Tibial nerve (tissue), 4 donors: ENCODE measurements at regions not wholly inside any gene's neighbourhood (a gene's known extent, or its start where the extent isn't known, plus 50 kb on each side); places are given as distances from the start of the nearest gene placed in this dataset.

Experiments
- DNase-seq, 2 donors: peaks; one replicate each; pipeline ENCODE4 v3.0.0-alpha.2; 2019; ENCODE audit warnings: low spot score in 2 of 2
- H3K27ac ChIP-seq, 4 donors: fragments of 200-600 bp; sonication (generic) in 3 of 4; one replicate each; pipeline ENCODE4 v1.5.1; 2017 to 2019; ENCODE audit warnings: mild to moderate bottlenecking in 1 of 4
- H3K27me3 ChIP-seq, 2 donors: fragments of 200-600 bp; sonication (generic) in 1 of 2; one replicate each; pipeline versions ENCODE4 v1.5.1 to v1.6.0; 2017 to 2019
- H3K36me3 ChIP-seq, 3 donors: fragments of 200-600 bp; sonication (generic); one replicate each; pipeline ENCODE4 v1.5.1; 2018 to 2019
- H3K4me1 ChIP-seq, 4 donors: fragments of 200-600 bp; sonication (generic) in 3 of 4; one replicate each; pipeline ENCODE4 v1.5.1; 2017 to 2019
- H3K4me3 ChIP-seq, 4 donors: fragments of 200-600 bp; sonication (generic) in 3 of 4; one replicate each; pipeline ENCODE4 v1.5.1; 2017 to 2019; ENCODE audit warnings: mild to moderate bottlenecking in 1 of 4, moderate library complexity in 1 of 4
- H3K9me3 ChIP-seq, 4 donors: fragments of 200-600 bp; sonication (generic) in 3 of 4; one replicate each; pipeline ENCODE4 v1.5.1; 2017 to 2019
- EP300 ChIP-seq, 2 donors: sonication (generic); formaldehyde crosslinking; IDR thresholded peaks; one replicate each; pipeline ENCODE4 v1.6.1; 2017; ENCODE audit warnings: antibody characterized with exemption in 2 of 2, mild to moderate bottlenecking in 1 of 2
- POLR2A ChIP-seq, 2 donors: fragments of 450-650 bp; IDR thresholded peaks; one replicate each; pipeline ENCODE4 v1.6.1; 2017; ENCODE audit warnings: antibody characterized with exemption in 2 of 2, mild to moderate bottlenecking in 2 of 2, moderate library complexity in 2 of 2
- WGBS, 2 donors: methylation state at CpG; one replicate each; pipeline ENCODE4 v1.1.5; 2018; 5-methylcytosine and 5-hydroxymethylcytosine counted together
- TF ChIP-seq, protein P1 (sequence below), 5 experiments: fragments of 200-600 bp in 3 of 5; fragments of 450-650 bp in 2 of 5; sonication (generic) in 3 of 5; IDR thresholded peaks; one replicate each; pipeline ENCODE4 v1.5.1; 2016 to 2019; ENCODE audit warnings: antibody characterized with exemption in 5 of 5, mild to moderate bottlenecking in 3 of 5, moderate library complexity in 2 of 5

DNA sequence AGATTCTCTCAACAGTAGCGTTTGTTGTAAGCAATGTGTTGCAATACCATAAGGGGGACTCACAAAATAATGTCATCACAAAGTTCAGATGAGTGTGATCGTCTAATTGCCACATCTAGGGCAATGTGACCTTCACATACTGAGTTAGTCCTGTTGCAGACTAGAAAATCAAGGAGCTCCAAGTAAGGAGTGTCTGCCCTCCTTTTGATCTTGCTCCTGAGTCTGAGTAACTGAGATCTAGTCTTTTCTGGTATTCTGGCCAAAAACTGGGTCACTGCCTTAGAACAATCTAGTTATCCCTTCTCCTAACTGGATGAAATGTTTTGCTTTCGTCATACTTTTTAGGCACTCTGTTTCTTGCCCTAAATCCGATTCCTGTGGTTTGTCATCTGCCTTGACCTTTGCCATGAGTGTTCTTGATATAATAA lies 712.1 kb downstream of the CDH11 start:
- no peak for TF ChIP-seq POLR2A (IDR thresholded peaks at IDR 0.05)
- TF ChIP-seq EP300 (IDR thresholded peaks at IDR 0.05): peak in 1 of 2 donors; percentile 70
- DNase-seq: peak in 1 of 2 donors; percentile 16
- Histone ChIP-seq H3K4me3 (no peak overlapping the region), H3K4me1 (peaks cover 0 to 30% (median 0%) of the 10 kb centered on the region in 4 donors), H3K27ac (peak overlapping the region in 2 of 4 donors; percentile 51 to 70), H3K36me3 (no peaks in the 10 kb centered on the region), H3K27me3 (no peaks in the 10 kb centered on the region), H3K9me3 (no peaks in the 10 kb centered on the region)
- WGBS, 2 donors: 61 to 70% methylated on average over 4 of the region's 4 CpGs

DNA sequence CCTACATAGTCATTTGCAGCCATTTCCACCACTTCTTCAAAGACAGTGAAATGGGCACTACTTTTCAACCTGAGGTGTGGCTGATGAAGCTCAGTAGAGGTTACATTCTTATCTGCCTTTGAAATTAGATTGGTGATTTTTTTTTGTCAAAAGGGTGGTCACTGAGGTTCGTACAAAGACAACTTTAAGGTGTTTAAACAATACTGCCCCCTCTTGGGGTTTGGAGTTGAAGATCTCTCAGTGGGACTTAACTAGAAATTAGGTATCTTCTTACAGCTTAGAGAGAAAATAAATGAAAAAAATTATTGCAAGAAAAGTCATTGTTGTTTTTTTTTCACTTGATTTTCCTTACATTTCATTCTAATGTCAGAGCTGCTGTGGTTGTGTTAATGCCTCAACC lies 713.2 kb downstream of the CDH11 start:
- Histone ChIP-seq H3K4me1 (peaks cover 0 to 19% (median 0%) of the 10 kb centered on the region in 4 donors), H3K4me3 (no peak overlapping the region), H3K9me3 (no peaks in the 10 kb centered on the region), H3K27ac (no peak overlapping the region), H3K27me3 (no peaks in the 10 kb centered on the region), H3K36me3 (no peaks in the 10 kb centered on the region)
- 69 to 73% methylated on average over 1 of the region's 1 CpG for WGBS, 2 donors
- TF ChIP-seq, protein P1, sequence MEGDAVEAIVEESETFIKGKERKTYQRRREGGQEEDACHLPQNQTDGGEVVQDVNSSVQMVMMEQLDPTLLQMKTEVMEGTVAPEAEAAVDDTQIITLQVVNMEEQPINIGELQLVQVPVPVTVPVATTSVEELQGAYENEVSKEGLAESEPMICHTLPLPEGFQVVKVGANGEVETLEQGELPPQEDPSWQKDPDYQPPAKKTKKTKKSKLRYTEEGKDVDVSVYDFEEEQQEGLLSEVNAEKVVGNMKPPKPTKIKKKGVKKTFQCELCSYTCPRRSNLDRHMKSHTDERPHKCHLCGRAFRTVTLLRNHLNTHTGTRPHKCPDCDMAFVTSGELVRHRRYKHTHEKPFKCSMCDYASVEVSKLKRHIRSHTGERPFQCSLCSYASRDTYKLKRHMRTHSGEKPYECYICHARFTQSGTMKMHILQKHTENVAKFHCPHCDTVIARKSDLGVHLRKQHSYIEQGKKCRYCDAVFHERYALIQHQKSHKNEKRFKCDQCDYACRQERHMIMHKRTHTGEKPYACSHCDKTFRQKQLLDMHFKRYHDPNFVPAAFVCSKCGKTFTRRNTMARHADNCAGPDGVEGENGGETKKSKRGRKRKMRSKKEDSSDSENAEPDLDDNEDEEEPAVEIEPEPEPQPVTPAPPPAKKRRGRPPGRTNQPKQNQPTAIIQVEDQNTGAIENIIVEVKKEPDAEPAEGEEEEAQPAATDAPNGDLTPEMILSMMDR (IDR thresholded peaks at IDR 0.05): no peak
- TF ChIP-seq POLR2A (IDR thresholded peaks at IDR 0.05): no peak
- no peak for TF ChIP-seq EP300 (IDR thresholded peaks at IDR 0.05)
- no peak for DNase-seq

DNA sequence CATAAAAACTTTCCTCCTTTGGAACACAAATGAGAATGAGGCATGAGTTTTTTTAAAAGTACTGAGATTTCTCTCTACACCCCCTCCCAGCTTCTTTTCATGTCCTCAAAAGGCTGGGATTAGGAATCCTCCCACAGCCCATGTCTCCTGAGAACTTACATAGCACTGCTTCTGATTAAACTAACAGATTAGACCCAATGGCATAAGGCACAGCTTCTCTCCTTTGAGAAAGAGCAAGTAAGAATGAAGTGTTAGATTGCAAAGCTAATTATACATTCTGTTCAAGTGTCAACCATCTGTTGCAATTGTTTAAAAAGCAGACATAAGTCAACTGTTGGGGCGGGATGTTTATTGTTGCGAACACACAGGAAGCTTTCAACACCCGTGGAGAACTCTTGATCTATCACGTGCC lies 715.1 kb downstream of the CDH11 start:
- Histone ChIP-seq H3K4me3 (no peak overlapping the region), H3K27me3 (no peaks in the 10 kb centered on the region), H3K36me3 (no peaks in the 10 kb centered on the region), H3K4me1 (peaks cover 0 to 13% (median 0%) of the 10 kb centered on the region in 4 donors), H3K9me3 (no peaks in the 10 kb centered on the region), H3K27ac (no peak overlapping the region)
- no peak for DNase-seq
- TF ChIP-seq POLR2A (IDR thresholded peaks at IDR 0.05): no peak
- TF ChIP-seq, protein P1 (IDR thresholded peaks at IDR 0.05): no peak
- TF ChIP-seq EP300 (IDR thresholded peaks at IDR 0.05): no peak
- 50 to 61% methylated on average over 4 of the region's 4 CpGs for WGBS, 2 donors

DNA sequence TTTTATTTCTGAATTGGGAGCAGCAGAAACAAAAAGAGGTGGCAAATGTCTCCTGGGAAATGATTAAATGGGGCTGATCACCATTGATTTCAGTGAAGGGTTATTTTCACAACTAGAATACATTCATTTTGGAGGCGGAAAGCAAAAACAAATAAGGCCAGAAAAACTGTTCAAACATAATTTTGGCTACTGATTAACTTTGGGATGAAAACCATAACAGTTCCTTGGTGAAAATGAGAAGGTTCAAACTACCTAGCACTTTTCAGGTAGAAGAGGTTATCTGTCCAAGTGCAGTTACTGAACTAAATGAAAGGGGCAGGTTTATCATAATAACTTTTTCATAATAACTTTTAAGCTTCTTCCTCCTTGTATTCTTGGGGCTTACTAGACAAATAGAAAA lies 718.5 kb downstream of the CDH11 start:
- TF ChIP-seq, protein P1 (IDR thresholded peaks at IDR 0.05): no peak
- no peak for TF ChIP-seq EP300 (IDR thresholded peaks at IDR 0.05)
- TF ChIP-seq POLR2A (IDR thresholded peaks at IDR 0.05): no peak
- 91% methylated on average over 1 of the region's 1 CpG for WGBS, 2 donors
- no peak overlapping the region for H3K4me3 ChIP-seq

GRCh38 chr16:64398793-64399192 lies 723.1 kb downstream of the CDH11 start:
- Histone ChIP-seq H3K4me3 (no peak overlapping the region), H3K36me3 (no peaks in the 10 kb centered on the region), H3K27me3 (no peaks in the 10 kb centered on the region), H3K4me1 (peaks cover 0 to 8% (median 2%) of the 10 kb centered on the region in 4 donors), H3K9me3 (no peaks in the 10 kb centered on the region), H3K27ac (no peak overlapping the region)
- 69 to 78% methylated on average over 5 of the region's 5 CpGs for WGBS, 2 donors
- TF ChIP-seq, protein P1 (IDR thresholded peaks at IDR 0.05): no peak
- no peak for TF ChIP-seq EP300 (IDR thresholded peaks at IDR 0.05)
- no peak for TF ChIP-seq POLR2A (IDR thresholded peaks at IDR 0.05)
- DNase-seq: no peak

More for the DNA sequence above, 718.5 kb downstream of the CDH11 start:
- Histone ChIP-seq H3K27ac (no peak overlapping the region), H3K9me3 (no peaks in the 10 kb centered on the region), H3K36me3 (no peaks in the 10 kb centered on the region), H3K4me1 (no peaks in the 10 kb centered on the region), H3K27me3 (no peaks in the 10 kb centered on the region)
- DNase-seq: no peak
